ENCODE measurements at regions not wholly inside any gene's neighbourhood (a gene's known extent, or its start where the extent isn't known, plus 50 kb on each side); places are given as distances from the start of the nearest gene placed in this dataset.

GRCh38 chr12:107864235-107864634 lies 89.7 kb downstream of the ASCL4 start:
- no peak for TF ChIP-seq POLR2A (IDR thresholded peaks at IDR 0.05; ENCODE audit: low read depth, low read length)
- no peak for TF ChIP-seq CTCF (conservative IDR thresholded peaks at IDR 0.05; ENCODE audit: low read depth, low read length)
- no peak for TF ChIP-seq RAD21 (IDR thresholded peaks at IDR 0.05; ENCODE audit: low read length)
- no peak for TF ChIP-seq MAFK (IDR thresholded peaks at IDR 0.05; ENCODE audit: low read depth, low read length)

Data from IMR-90 (cell line).